NCI-H82 treated with DMSO at 0.1 percent for 48 hours (cell line): ENCODE measurements at regions not wholly inside any gene's neighbourhood (a gene's known extent, or its start where the extent isn't known, plus 50 kb on each side); places are given as distances from the start of the nearest gene placed in this dataset.
"Not testable (repeated sequence)": the region's sequence is repeated elsewhere in the genome, so short reads cannot be mapped to it uniquely, and the experiment has no call there.

Experiments used
- DNase-seq: peaks from one replicate; lab custom pipeline; 2025; ENCODE audit not compliant: unreplicated experiment; lab: John Stamatoyannopoulos, UW

- not testable (repeated sequence) for DNase-seq
These were observed 71.5 kb downstream of the WSB1 start for GRCh38 chr17:27365329-27365945.

GRCh38 chr17:27366437-27366836 lies 72.5 kb downstream of the WSB1 start:
- no peak for DNase-seq

GRCh38 chr17:27367121-27367981 lies 73.4 kb downstream of the WSB1 start:
- DNase-seq, result no peak

GRCh38 chr17:27368151-27368795 lies 74.4 kb downstream of the WSB1 start:
- no peak for DNase-seq

- DNase-seq, result no peak
These were observed 75.1 kb downstream of the WSB1 start for GRCh38 chr17:27368980-27369379.

- no peak for DNase-seq
These were observed 76.9 kb downstream of the WSB1 start for GRCh38 chr17:27370776-27371175.

GRCh38 chr17:27373695-27374094 lies 79.8 kb downstream of the WSB1 start:
- not testable (repeated sequence) for DNase-seq

- no peak for DNase-seq
These were observed 79.4 kb upstream of the KSR1 start for GRCh38 chr17:27376637-27377547.

GRCh38 chr17:27378482-27379175 lies 77.6 kb upstream of the KSR1 start:
- DNase-seq, result no peak

GRCh38 chr17:27379888-27380533 lies 76.2 kb upstream of the KSR1 start:
- DNase-seq, result no peak

GRCh38 chr17:27380551-27380950 lies 75.7 kb upstream of the KSR1 start:
- DNase-seq, result no peak

GRCh38 chr17:27381007-27381501 lies 75.2 kb upstream of the KSR1 start:
- peak; percentile 50 for DNase-seq

- no peak for DNase-seq
These were observed 74.2 kb upstream of the KSR1 start for GRCh38 chr17:27382025-27382424.

GRCh38 chr17:27384261-27384701 lies 72.0 kb upstream of the KSR1 start:
- DNase-seq, result no peak

GRCh38 chr17:27384726-27385125 lies 71.5 kb upstream of the KSR1 start:
- DNase-seq, result no peak

- no peak for DNase-seq
These were observed 70.6 kb upstream of the KSR1 start for GRCh38 chr17:27385626-27386025.

- no peak for DNase-seq
These were observed 69.8 kb upstream of the KSR1 start for GRCh38 chr17:27386206-27387075.

GRCh38 chr17:27389542-27390140 lies 66.6 kb upstream of the KSR1 start:
- no peak for DNase-seq
